GM21717 (cell line): ENCODE measurements at regions not wholly inside any gene's neighbourhood (a gene's known extent, or its start where the extent isn't known, plus 50 kb on each side); places are given as distances from the start of the nearest gene placed in this dataset.
"Not testable (repeated sequence)": the region's sequence is repeated elsewhere in the genome, so short reads cannot be mapped to it uniquely, and the experiment has no call there.

ENCODE experiments used
- ATAC-seq: cut with Tn5 transposase; IDR thresholded peaks from one replicate; pipeline ENCODE4 v1.9.1; 2021; ENCODE audit warnings: mild to moderate bottlenecking, moderate library complexity; ENCODE audit not compliant: unreplicated experiment

DNA sequence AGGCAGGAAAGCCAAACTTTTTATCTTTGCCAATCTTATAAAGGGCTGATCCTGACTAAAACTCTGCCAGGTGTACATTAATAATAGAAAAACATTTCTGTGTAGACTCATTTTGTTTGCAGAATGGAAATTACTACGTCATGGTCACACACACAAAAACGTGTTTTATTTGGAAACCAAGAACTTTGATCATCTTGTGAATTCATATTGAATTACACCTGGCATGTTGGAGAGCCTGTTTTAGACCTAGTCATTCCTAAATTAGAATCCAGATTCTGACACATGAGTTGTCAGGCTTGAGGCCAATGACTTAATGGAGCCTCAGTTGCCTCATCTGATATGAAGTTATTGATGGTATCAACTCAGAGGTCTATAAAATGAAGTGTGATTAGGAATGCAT is 235.6 kb upstream of the TENM4 start:
- ATAC-seq: no peak

- no peak for ATAC-seq
Observed at GRCh38 chr11:79675081-79675480, 234.3 kb upstream of the TENM4 start.

DNA sequence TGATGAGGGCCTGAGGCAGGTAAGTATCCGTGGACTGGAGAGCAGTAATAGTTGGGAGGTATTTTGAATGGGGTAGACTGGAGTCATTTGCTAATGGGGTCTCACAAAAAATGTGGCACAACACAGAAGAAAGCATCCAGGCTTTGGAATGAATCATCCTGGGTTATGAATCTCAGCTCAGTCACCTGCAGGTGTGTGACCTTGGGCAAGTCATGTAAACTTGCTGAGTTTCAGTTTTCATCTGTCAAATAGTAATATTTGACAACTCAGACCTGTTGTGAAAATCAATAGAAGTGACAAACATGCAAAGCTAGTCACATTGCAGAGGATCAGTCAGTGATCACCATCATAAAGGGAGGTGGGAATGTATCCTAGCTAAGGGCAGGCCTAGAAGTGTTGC is 232.0 kb upstream of the TENM4 start:
- peak; percentile 64 for ATAC-seq

DNA sequence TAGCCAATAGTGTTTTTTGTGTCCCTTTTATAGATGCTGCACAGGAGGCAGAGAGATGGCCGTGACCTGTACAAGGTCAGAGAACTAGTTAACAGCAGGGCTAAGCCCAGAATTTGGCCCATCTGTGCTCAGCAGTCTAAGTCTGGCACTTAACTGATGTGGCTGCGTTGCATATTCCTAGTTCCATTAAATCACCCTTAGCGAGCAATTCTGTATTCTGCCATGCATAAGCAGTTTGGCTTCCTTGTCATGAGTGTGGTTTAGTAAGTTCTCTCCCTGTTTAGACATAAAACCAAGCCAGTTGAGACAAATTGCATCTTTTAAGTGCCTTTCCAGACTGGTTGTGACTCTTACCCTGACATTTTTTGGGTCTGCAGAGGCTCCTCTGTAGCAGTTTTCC is 230.6 kb upstream of the TENM4 start:
- no peak for ATAC-seq

GRCh38 chr11:79670882-79671281 is 230.1 kb upstream of the TENM4 start:
- no peak for ATAC-seq

- ATAC-seq: no peak
Observed at GRCh38 chr11:79668575-79668974, 227.7 kb upstream of the TENM4 start.

GRCh38 chr11:79667380-79667779 is 226.6 kb upstream of the TENM4 start:
- no peak for ATAC-seq

DNA sequence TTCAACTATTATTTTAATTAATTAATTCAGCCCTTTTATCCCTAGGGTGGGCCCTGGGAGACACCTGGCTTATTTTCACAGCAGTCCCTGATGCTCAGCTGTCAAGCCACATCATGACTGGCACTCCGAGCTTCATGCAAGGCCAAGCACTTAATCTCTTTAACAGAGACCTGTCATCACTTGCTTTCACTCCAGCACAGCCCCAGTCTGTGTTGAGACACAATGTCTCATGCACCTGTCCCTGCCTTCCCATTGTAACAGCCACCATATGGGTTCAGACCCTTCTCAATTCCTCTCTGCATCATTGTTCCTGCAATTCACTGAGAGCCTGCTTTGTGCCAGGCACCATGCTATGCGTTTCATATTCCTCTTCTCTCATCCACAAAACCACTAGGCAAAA is 222.2 kb upstream of the TENM4 start:
- ATAC-seq: no peak

DNA sequence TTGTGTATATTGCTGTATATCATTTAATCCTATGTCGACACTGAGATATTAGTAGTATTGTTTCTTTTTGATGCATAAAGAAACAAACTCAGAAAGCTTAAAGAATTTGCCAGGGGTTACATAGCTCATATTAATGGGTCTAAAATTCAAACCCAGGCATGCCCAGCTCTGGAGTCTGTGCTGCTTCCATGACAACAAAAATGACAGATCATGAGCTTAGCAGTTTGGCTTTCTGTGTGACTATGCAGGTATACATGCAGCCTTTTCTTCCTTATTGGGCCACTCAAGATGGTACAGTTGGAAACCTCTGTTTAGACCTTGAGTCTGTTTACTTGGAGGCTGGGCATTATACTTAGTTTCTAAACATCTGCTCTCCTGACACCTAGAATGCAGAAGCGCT is 220.5 kb upstream of the TENM4 start:
- ATAC-seq: no peak

GRCh38 chr11:79648766-79649520 is 208.1 kb upstream of the TENM4 start:
- no peak for ATAC-seq

DNA sequence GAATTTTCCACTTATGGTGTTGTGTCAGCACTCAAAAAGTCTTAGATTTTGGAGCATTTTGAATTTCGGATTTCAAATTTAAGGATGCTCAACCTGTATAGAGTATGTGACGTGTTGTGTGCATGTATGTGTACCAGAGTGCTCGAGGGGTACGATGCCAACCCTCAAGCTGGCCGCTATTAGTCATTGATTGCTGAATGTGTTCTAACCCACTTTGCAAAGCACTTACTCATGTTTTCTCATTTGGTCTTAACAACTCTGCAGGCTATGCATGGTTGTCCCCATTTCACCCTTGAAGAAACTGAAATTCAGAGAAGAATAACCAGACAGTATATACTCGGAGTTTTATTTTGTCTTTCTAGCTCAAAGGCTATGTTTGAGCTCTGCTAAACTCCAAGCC is 196.4 kb upstream of the TENM4 start:
- ATAC-seq: no peak

DNA sequence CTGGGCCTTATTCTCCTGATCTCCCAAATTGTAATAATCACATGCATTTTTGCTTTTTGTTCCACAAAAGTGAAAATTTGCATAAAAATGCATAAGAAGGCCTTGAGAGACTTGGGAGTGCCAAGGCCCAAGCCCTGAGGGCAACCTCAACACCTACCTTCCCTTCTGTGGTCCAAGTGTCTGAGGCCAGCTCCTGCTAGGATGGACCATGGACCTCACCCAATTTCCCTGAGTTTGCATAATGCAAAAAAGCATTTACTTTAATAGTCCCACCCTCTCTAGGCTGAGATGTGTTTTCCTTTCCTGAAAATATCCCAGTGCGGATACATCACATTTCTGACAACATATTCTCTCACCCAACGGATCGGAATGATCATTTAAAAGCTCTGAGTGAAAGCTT is 194.1 kb upstream of the TENM4 start:
- ATAC-seq: no peak

GRCh38 chr11:79627281-79627680 is 186.5 kb upstream of the TENM4 start:
- ATAC-seq: no peak

DNA sequence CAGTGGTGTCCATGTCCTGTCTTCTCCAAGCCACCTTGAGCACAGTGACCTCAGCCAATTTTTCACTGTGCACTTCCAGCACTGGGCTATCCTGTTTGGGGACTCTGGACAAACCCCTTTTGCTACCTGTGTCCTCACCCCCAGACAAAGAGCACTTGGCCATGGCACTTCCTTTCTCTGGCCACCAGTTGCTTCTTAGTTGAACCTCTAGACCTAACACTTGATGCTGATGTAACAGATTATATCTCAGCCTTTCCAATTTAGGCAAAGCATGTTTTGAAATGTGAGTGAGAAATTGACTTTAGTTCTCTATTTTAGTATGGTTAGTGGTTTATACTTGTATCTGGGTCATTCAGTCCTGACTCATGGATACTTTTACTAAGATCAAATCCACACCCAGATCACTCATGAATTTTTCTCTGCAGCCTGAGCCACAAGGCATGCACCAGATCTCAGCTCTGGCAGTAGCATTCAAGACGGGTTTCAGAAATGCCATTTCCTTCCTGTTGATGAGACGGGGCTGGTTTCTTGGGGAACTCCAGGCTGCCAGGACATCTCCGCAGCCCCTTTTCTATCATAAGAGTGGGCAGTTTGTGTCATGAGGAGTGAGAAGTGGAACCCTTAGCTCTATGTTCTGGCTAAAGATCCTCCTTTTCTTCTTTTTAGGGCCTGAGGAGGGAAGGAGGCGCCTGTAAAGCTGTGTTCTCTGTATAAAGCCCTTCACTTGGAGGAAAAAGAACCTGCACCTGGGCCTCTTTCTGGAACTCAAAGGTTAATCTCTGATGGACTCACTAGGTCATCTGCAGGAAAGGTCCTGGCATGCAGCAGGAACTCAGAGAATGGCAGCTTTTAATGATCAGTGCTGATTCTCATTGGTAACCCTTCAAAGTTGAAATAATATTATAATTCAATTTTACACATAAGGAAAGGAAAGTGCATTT is 185.6 kb upstream of the TENM4 start:
- ATAC-seq: no peak

- ATAC-seq: no peak
Observed at GRCh38 chr11:79623375-79623774, 182.5 kb upstream of the TENM4 start.

GRCh38 chr11:79617561-79617960 is 176.7 kb upstream of the TENM4 start:
- ATAC-seq: no peak

DNA sequence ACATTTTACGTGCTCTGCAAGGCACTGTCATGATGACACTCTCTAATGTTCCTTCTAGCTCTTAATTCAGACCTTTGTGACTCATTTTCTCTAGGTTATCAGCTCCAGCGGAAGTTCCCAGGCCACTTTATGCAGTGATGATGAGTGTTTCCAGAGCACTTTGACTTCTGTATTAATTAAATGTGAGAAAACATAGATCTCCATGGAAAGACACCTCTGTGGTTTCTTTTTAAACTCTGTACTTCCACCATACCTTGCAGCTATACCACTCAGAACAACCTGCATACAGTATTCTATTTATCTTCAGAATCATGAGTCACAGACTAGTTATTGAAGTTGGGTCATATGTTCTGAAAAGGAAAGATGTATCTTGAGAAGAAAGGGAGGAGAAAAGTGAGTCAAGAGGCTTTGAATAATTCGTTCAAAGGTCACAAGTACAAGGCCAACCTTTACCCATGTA is 175.6 kb upstream of the TENM4 start:
- ATAC-seq: no peak

DNA sequence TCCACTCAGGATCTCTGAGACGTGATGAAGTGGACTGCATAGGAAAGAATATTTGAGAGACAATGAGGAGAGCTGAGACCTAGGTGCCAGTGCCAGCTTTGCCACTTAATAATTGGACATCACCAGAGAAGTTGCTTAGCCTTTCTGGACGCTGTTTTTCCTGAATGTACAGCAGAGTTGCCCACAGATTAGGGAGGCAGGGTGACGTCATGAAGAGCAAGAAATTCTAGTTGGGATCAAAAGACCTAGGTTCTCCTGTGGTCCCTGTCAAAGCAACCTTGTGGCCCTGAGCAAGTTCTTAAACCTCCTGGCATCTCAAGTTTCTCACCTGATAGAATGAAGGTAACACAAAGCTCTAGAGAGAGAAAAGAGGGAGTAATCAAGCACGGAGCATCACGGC is 174.6 kb upstream of the TENM4 start:
- ATAC-seq: no peak

GRCh38 chr11:79610678-79611077 is 169.8 kb upstream of the TENM4 start:
- ATAC-seq: no peak

DNA sequence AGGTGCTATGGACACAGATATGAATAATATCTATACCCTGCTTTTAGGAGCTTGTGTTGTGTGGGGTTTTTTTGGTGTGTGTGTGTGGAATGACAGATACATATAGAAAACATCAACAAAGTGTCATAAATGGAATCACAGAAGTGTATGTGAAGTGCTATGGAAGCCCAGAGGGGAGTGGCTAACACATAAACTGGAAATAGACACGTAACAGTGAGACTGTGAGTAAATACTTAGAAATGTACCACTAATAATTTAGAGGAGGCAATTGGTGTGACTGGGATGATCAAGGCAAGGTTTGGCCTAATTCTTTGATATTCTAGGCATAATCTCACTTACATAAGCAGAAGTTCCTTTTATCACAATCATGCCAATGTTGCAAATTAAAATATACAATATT is 169.3 kb upstream of the TENM4 start:
- no peak for ATAC-seq

GRCh38 chr11:79609511-79609910 is 168.7 kb upstream of the TENM4 start:
- no peak for ATAC-seq

GRCh38 chr11:79606461-79606860 is 165.6 kb upstream of the TENM4 start:
- not testable (repeated sequence) for ATAC-seq
